GM23248 (cell line): ENCODE measurements at regions not wholly inside any gene's neighbourhood (a gene's known extent, or its start where the extent isn't known, plus 50 kb on each side); places are given as distances from the start of the nearest gene placed in this dataset.

ENCODE experiments used
- EZH2 ChIP-seq: fragments of 200-600 bp; sonication (generic); IDR thresholded peaks from 2 replicates; pipeline ENCODE4 v1.6.1; 2018; ENCODE audit warnings: antibody characterized with exemption, mild to moderate bottlenecking; ENCODE audit not compliant: insufficient read depth, poor library complexity, severe bottlenecking
- EZH2phosphoT487 ChIP-seq: fragments of 200-600 bp; sonication (generic); IDR thresholded peaks from 2 replicates; pipeline ENCODE4 v1.6.1; 2018; ENCODE audit warnings: antibody characterized with exemption, moderate library complexity, mild to moderate bottlenecking, low read depth; ENCODE audit not compliant: insufficient read depth

DNA sequence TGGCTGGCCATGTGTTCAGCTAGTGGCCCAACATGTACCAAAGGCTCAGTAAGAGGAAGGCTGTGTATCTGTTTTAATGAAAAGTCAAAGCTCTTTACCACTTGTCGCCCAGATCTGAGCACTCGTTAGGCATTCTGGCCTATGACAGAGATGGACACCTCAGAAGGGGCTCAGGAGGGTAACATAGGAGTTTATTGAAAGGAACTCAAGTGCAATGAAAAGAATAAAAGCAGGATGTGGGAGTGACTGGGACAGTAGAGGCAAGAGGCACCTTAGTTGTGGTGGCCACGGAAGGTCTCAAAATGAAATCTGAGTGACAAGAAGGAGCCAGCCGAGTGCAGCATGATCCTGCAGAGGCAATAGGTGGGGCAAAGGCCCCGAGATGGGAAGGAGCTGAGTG is 309.7 kb downstream of the MN1 start:
- no peak for TF ChIP-seq EZH2
- TF ChIP-seq EZH2phosphoT487 = no peak
